Panc1 (cell line): ENCODE measurements at regions not wholly inside any gene's neighbourhood (a gene's known extent, or its start where the extent isn't known, plus 50 kb on each side); places are given as distances from the start of the nearest gene placed in this dataset.

Source experiments
- SIN3A ChIP-seq: IDR thresholded peaks from 2 replicates; pipeline ENCODE4 v1.6.1; 2012; ENCODE audit warnings: low read depth, mild to moderate bottlenecking, low read length, moderate library complexity, borderline replicate concordance; ENCODE audit not compliant: insufficient read depth
- TF ChIP-seq, protein P1 (sequence below): fragments of 450-650 bp; IDR thresholded peaks from 2 replicates; pipeline ENCODE4 v1.5.1; 2017; ENCODE audit warnings: mild to moderate bottlenecking

DNA sequence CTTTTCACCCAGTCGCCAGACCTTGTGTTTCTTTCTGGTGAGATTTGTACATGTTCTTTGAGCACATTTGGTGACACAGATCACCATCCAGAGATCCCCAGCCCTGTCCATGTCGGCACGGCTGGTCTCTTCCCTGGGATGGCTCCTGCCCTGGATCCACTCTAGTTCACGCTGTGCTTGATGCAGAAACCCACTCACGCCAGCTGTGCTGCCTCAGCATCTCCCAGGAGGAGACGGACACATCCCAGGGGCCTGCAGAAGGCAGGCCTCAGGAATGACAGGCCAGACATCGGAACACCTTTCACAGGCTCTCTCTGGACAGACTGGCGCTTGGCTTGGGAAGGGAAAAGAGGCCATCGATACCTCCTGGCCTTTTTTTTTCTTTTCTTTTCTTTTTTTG lies 203.6 kb downstream of the ACKR3 start:
- no peak for TF ChIP-seq SIN3A
- TF ChIP-seq, protein P1, sequence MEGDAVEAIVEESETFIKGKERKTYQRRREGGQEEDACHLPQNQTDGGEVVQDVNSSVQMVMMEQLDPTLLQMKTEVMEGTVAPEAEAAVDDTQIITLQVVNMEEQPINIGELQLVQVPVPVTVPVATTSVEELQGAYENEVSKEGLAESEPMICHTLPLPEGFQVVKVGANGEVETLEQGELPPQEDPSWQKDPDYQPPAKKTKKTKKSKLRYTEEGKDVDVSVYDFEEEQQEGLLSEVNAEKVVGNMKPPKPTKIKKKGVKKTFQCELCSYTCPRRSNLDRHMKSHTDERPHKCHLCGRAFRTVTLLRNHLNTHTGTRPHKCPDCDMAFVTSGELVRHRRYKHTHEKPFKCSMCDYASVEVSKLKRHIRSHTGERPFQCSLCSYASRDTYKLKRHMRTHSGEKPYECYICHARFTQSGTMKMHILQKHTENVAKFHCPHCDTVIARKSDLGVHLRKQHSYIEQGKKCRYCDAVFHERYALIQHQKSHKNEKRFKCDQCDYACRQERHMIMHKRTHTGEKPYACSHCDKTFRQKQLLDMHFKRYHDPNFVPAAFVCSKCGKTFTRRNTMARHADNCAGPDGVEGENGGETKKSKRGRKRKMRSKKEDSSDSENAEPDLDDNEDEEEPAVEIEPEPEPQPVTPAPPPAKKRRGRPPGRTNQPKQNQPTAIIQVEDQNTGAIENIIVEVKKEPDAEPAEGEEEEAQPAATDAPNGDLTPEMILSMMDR: no peak
